Activated CD8-positive, alpha-beta memory T cell treated with anti-CD3 and anti-CD28 coated beads for 36 hours (primary cell): ENCODE measurements at regions not wholly inside any gene's neighbourhood (a gene's known extent, or its start where the extent isn't known, plus 50 kb on each side); places are given as distances from the start of the nearest gene placed in this dataset.

Experiments used
- CTCF ChIA-PET: fragments of 350-600 bp; sonication (Branson Sonifier 250); formaldehyde crosslinking; loops from one replicate; lab custom pipeline; 2021; ENCODE audit warnings: antibody characterized with exemption; lab: Charles Lee
- POLR2A ChIA-PET: fragments of 350-600 bp; sonication (Branson Sonifier 250); formaldehyde crosslinking; loops from one replicate; lab custom pipeline; 2021; ENCODE audit warnings: antibody characterized with exemption; lab: Charles Lee

DNA sequence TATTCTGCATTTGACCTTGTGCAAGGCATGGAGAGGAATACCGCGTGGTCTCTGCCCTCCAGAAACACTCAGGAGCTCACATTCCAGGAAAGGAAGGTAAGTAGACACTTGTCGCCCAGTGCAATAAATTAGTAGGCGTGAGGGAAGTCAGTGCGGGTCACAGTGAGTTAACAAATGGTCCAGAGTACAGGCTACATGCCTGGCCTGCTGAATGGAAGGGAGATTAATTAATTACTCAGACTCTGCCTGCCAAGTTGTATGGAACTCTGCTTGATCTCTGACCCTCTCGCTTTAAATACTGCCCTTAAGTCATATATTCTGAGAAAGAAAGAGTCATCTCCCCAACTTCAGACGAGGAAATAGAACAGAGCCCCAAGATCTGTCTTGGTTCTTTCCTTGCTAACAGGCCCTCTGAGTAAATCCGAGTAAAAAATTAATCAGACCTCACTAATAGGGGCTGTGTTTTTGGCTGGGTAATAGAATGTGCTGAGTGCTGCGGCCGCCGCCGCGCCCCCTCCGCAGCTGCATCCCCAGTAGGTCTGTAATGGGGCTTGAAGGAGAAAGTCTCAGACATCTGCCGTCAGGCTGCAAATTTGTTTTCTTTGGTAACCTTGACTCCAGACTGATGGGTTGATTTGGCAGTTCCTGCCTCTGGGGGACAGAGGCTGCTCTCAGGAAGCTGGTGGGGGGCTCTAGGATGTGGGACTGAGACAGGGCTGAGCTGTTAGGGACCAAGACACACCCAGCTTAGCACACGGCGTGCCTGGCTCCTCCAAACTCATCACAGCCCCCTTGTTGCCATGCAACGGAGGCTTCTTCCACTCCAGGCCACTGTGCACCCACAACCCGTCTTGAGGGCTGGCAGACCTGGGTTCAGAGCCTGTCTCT is 144.4 kb downstream of the NSG2 start:
- POLR2A ChIA-PET = no interaction called here
- CTCF ChIA-PET = no interaction called here

DNA sequence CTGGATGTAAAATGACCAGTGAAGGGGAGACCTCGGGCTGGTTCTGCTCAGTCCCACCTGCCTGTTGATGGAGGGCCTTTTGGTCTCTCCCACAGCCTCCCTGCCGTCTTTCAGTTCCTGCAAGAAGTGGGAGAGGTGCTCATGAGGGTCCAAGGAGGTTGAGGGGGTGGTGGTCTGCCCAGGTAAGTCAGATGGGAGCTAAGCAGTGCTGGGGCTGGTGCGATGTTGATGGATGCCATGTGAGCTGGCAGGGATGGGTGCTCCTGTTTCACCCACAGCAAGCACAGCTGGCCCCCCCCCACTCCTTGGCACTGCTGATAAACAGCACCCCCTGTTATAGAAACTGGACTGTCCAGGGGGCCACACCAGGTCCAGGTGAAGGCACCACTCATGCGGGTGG is 145.6 kb downstream of the NSG2 start:
- ChIA-PET CTCF (no interaction called here), POLR2A (no interaction called here)

DNA sequence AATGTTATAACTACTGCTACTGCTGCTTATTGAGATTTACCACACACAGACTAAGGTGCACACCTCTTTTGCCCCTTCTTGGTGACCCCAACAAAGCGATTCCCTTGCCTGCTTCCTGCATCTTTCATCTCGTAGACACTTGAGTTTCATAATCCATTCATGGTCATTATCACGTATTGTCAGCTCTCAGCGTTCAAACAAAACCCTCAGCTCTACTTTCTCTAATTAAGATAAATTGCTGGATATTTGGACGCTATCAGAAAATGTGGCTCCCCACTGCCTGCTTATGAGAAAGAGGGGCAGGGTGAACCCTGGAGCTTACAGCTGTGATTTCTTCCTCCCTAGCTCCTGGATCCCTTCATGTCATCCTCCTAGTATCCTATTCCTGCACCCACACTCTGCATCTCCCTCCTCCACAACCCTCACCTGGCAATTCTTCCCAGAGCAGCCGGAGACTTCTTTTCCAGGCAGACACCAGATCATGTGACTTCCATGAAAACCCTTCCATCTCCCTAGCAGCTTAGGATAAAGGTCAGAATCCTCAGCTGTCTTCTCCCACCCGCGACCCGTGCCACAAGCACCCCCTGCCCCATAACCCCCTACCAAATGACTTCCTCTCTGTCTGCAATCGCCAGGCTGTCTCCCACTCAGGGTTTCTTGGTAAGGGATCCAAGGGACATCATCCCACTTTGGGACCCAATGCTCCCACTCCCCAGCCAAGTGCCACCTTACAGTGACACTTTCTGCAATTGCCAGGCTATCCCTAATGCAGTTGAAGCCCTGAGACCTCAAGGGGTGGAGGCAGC is 146.5 kb downstream of the NSG2 start:
- POLR2A ChIA-PET = no interaction called here
- CTCF ChIA-PET = no interaction called here

DNA sequence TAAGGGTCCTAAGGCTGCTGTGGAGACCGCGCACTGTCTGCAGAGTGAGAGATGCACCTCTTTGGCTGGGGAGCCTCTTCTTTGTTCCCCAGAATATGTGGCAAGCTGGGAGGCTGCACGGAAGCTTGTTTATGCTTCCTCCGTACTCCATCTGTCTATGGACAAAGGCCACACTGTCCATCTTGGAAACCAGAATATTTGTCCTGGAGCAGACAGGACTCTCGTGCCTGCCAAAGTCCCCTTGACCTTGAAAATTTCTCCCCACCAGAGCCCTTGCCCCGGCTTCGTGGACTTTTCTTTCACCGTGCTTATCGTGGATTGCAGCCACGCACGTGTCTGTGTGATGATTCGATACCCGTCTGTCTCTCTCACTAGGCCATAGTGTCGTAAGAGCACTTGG is 147.4 kb downstream of the NSG2 start:
- POLR2A ChIA-PET = no interaction called here
- CTCF ChIA-PET = no interaction called here

DNA sequence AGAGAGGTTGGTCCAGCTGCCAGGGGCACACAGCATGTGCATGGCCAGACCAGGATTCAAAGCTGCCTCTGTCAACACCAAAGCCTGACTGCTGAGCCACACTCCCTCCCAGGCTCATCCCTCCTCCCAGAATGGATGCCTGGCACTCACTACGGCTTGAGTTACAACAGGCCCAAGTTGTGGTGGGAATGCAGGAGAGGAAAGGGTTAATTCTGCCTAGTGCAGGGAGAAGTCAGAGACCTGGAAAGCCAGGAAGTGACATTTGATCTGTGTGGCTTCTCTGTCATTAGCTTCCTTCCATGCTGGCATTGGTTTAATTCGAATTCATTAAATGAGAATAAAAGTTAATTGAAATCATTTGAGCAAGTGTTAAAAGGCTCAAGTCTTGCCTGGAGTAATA is 150.0 kb downstream of the NSG2 start:
- POLR2A ChIA-PET = no interaction called here
- CTCF ChIA-PET = no interaction called here

DNA sequence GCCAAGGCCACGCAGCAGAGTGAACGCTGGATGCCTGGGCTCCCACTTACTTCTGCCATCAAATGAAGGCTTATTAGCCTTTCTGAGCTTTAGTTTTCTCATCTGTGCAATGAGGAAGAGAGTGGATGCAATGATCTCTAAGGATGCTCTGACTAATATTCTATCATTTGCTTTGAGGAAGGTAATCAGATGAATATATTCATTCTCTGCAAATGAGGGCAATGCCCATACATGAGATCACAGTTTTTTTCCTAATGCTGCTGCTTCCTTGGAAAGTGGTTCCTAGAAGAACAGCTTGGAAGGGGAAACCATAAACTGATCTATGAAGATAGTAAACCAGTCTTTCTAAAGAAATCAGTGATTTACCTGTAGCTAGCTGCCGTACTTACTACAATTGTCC is 152.4 kb downstream of the NSG2 start:
- CTCF ChIA-PET = no interaction called here
- POLR2A ChIA-PET = no interaction called here

DNA sequence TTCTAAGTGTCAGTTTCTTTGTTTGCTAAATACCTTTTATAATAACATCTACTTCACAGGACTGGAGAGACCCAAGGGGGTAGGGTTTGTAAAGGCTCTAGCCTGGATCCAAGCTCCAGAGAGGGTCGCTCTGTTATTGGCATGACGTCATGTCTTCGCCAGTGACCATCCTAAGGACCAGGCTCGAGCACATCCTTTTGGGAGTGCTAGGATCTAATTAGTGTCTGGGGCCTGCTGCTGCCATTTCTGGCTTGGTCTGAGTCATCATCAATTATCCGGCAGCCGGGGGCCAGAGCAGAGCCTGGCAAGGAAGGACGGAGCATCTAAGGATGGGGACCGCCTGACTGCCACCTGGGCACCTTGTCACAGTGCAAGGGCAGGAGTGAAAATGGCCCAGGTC is 153.0 kb downstream of the NSG2 start:
- ChIA-PET POLR2A (no interaction called here), CTCF (no interaction called here)

DNA sequence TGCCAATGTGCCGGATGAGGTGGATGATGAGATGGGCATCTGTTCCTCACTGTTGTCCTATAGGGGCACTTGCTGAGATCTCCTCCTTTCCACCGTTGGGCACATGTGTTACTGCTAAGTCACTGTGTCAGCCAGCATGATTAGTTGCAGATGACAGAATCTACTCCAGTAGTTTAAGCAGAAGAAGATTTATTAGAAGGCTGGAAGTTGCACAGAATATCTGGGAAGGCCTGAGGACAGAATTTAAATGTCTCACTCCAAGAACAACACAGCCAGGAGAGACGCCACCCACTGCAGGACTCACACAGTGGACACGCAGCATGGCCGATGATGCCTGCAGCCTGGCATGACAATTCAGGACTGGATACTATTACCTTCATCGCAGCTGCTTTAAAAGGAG is 157.5 kb downstream of the NSG2 start:
- CTCF ChIA-PET = no interaction called here
- POLR2A ChIA-PET = no interaction called here

DNA sequence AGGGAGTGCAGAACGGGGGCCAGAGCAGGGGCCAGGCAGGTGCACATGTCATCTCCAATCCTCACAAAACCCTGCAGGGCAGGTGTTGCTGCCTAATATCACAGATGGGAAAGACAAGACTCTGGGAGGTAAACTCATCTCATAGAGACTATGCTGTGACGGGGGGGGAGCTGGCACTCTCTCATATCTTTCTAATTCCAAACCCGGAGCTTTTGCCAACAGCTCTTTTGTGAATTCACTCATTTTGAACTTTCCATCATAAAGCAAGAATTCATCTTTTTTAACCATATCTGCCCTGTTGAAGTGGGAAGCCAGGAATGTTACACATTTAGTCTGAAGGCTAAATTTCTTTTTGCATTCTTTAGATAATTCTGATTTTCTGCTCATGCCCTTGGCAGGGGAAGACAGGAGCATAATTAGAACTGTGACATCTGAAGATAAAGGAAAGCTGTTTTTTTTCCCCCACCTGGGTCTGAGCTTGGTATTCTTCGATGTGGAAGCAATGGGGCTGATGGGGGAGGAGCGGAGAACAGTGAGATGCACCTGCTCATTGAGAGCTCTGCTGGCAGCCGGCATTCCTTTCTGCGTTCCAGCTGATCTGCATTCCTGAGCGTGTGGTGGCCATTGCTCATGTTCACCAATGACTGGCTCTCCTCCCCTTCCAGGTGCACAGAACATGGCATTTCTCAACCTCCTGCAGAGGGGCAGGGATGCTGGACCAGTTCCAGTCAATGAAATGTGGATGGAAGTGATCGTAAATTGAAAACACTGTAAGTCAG is 159.2 kb downstream of the NSG2 start:
- ChIA-PET CTCF (no interaction called here), POLR2A (no interaction called here)

DNA sequence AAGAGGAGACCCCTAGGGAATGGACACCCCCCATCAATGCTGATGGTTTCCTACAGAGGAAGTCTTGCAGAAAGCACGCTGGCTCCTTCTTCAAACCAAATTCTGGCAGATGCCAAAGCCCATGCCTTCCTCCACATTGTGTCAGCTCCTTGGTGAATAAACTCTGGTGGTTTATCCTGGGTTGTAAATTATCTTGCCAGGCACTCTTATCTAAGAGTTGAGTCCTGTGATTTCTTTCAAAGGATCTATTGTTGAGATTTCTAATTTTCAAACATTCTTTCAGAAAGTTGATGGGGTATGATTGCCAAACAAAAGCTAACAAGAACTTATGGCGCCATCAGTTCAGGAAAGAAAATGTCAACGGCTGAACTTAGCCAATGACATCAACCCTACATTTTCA is 160.4 kb downstream of the NSG2 start:
- POLR2A ChIA-PET = no interaction called here
- CTCF ChIA-PET = no interaction called here

DNA sequence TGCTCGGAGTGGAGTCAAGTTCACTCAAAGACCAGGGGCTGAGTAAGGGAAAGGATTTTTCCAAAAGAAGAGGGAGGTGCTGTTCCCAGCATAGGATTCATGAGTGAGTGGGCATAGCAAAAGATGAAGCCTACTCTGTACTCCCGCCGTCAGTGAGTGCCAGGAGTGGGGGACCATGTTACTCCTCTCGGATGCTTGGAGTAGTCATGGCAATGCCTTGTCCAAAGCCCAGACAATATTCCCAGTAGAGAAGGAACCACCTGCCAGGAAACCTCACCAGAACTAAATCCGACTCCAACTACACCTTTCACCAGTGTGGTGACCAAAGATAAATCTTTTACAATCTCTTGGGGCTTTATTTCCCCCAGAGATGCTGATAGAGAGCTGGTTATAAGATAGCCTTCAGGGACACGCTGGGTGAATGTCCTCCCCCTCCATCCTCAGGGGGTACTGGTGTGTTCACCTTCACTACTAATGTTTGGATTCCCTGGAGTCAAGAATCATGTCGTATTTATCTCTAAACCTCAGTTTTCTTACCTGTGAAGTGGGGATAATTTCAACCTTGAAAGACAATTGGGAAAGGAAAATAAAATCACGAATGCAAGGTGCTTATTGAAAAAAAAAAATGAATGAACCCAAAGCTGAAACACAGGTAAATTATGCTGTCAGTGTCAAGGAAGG is 165.2 kb downstream of the NSG2 start:
- ChIA-PET CTCF (no interaction called here), POLR2A (no interaction called here)

DNA sequence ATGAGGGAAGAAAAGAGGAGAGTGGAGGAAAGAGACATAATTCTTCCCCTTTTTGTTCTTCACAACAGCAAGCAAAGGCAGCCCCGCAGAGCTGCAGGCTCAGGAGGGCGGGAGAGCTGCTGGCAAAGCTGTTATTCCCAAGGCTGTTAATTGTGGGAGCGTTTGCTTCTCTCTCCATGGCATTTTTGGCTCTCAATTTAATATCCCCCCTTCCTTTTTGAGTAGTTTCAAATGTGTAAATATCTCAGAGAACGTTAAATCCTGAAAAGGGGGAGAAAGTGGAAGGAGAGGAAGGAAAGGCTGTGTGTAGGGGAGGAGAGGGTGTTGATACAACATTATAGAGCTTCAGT is 165.7 kb downstream of the NSG2 start:
- ChIA-PET POLR2A (no interaction called here), CTCF (no interaction called here)

DNA sequence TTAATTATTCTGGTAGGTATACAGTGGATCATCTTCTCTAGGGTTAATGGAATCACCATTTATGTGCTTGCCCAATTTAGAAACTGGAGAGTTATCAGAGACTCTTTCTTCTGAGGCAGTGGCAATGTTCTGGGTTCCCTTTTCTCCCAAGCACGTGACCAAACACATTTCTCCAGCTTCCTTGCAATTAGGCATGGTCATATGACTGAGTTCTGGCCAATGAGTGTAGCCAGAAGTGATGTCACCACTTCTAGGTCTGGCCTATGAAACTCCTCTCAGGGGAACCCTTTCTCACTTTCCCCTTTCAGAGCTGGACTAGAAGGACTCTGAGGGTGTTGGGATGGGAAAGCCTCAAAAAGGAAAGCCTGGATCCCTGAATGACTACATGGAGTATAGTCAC is 172.0 kb downstream of the NSG2 start:
- POLR2A ChIA-PET = no interaction called here

DNA sequence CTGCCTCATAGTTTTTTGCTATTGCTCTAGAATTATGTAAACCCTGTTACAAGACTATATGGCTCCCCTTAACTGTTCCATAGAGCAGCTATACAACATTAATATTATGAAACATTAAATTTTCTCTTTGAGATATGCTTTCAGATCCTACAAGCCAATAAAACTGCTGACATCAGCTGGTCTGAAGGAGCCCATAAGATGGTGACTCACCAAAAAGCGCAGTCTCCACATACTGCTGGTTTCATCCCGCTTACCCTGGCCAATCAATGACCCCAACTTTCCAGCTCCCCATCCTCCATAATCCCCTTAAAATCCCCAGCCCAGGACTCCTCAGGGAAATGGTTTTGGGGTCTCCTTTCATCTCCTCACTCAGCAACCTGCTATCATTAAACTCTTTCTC is 172.7 kb downstream of the NSG2 start:
- ChIA-PET POLR2A (no interaction called here), CTCF (no interaction called here)

More for the DNA sequence above, 172.0 kb downstream of the NSG2 start:
- CTCF ChIA-PET = no interaction called here

DNA sequence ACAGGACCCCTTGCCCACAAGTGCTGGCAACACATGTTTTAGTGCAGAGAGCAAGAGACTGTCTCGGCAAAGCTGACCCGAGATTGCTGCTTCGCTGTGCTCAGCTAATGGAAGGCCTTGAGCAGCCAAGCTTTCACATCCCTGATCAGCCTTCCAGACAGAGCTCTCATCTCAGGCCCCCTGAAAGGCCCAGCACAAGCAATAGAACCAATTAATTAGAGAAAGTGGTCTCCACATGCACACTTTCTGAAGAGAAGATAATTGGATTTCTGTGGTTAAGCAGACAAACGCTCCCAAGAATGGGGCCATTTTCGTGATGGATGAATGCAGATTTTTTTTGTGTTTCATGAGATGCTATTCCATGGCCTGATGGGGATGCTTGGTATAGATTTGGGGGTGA is 174.9 kb downstream of the NSG2 start:
- ChIA-PET POLR2A (no interaction called here), CTCF (no interaction called here)

DNA sequence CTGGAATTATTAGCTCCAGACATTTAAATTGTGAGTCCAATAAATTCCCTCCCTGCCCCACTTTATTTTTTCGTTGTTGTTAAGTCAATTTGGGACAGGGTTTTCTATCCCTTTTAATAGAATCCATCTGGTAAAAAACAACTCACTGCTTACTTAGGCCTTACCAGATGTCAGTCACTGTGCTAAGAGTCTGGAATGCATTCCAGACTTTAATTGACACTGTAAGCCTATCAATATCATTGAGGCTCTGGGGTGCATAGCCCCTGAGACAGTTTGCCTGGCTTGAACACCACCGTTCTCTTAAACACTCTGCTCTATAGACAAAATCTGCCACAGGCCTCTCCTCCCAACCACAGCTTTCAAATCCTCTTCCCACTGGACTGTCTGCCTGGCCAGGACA is 175.9 kb downstream of the NSG2 start:
- POLR2A ChIA-PET = no interaction called here
- CTCF ChIA-PET = interaction anchor here (0.6 kb wide), 1 partner anchor 24 kb away, joined by 4 read pairs; no protein-coding TSS in a partner anchor

DNA sequence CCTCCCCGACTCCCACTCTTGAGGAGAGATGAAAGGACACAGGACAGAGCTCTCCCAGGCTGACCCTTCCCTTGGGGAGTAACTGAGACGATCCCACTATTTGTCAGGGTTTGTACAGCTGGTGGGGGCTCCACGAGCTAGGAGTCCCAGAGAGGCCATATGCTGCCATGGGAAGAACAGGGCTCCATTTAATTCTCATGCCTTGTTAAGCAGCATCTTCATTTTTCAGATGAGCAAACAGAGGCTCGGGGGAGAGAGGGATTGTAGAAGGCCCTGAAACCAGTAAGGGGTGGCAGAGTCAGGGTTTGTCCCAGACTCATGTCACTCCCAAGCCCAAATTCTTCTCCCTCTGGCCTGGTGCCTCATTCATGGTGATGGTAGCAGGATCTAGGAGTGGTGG is 176.4 kb downstream of the NSG2 start:
- ChIA-PET POLR2A (no interaction called here), CTCF (interaction anchor here (0.6 kb wide), 1 partner anchor 24 kb away, joined by 4 read pairs; no protein-coding TSS in a partner anchor)

DNA sequence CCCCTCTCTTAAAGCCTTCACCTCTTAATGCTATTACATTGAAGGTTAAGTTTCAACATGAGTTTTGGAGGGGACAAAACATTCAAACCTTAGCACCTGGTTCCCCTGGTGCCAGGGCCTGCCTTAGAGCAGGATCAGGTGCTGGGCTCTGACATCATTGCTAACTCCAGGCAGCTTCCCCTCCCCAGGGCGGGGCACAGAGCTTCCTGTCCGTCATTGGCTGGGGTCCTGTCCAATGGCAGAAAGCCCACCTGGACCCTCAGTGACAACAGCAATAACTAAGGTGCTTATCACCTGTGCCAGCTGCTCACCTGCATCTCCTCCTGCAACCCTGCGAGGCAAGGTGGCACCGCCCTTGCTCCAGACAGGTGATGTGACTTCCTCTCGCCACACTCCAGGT is 177.4 kb downstream of the NSG2 start:
- ChIA-PET POLR2A (no interaction called here), CTCF (no interaction called here)

DNA sequence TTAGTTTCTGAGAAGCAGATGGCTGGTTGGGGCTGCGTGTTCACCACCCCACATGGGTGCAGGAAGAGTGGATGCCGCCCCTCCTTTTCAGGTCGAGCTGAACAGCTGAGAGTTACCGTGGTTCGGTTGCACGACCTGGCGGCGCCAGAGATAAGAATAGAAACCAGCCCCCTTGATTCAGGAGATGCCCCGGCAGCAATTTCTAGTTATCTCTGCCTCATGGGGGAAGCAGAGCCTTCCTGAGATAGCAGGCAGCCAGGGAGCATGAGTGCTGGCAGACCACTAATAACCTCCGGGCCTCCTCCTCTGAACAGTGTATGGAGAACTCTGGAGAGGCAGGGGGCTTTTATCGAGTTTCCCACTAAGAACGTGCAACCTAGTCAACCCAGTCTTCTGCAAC is 177.8 kb downstream of the NSG2 start:
- ChIA-PET CTCF (no interaction called here), POLR2A (no interaction called here)

DNA sequence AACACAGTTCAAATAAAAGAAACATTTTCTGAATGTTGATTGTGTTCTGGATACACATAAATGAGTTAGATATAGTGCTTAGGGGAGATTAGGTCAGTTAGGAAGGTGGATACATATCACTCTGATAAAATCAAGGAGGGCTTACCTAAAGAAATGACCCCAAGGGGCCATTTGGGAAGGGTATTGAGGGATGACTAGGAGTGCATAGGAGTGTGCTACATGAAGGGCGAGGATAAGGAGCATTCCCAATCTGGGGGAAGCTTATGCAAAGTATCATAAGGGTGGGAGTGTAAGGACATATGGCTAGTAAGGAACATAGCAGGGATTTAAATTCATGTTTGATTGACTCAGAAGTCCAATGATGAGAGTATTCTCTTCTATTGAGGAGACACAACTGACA is 183.6 kb downstream of the NSG2 start:
- POLR2A ChIA-PET = no interaction called here
- CTCF ChIA-PET = no interaction called here
